ENCODE measurements at regions not wholly inside any gene's neighbourhood (a gene's known extent, or its start where the extent isn't known, plus 50 kb on each side); places are given as distances from the start of the nearest gene placed in this dataset.

- ChIA-PET CTCF (ENCODE audit: low intra/inter-chr PET ratio, low total read pairs) (no interaction called here), POLR2A (no interaction called here)
- FAIRE-seq, result no peak
- H3K36me3 ChIP-seq (replicated peaks in 1 of 2; ENCODE audit: control insufficient read depth in 1 of 2, insufficient read depth in 2 of 2, low read length in 2 of 2), result no peaks in the 10 kb centered on the region
- in situ Hi-C loops (cut with HindIII; ENCODE audit: extremely low pct_ligation_motif_present, low pct_unique_long_range_greater_than_20kb) (no loop called here), intact Hi-C loops (cut with micrococcal nuclease; ENCODE audit: unreplicated experiment) (no loop called here)
- H3K4me1 ChIP-seq (ENCODE audit: insufficient read depth, low read length), result no peaks in the 10 kb centered on the region
- H3K79me2 ChIP-seq (ENCODE audit: insufficient read depth, low read length), result no peaks in the 10 kb centered on the region
- H3K27me3 ChIP-seq (ENCODE audit: control insufficient read depth in 1 of 2, insufficient read depth in 2 of 2, low read length in 2 of 2), result peaks cover 2 to 20% of the 10 kb centered on the region in 2 experiments; a peak in 3 of 5 replicates
- no peaks in the 10 kb centered on the region for H3K9me3 ChIP-seq (ENCODE audit: low read length)
- H3K4me3 ChIP-seq (replicated peaks in 1 of 3; ENCODE audit: insufficient read depth in 1 of 3, low read depth in 2 of 3, low read length in 3 of 3), result no peak overlapping the region
- no TSS peak for BruUV-seq (replicated peaks)
- no peak for ATAC-seq
- no peaks in the 10 kb centered on the region for H4K20me1 ChIP-seq (ENCODE audit: insufficient read depth, low read length)
- H3K4me2 ChIP-seq (ENCODE audit: low read depth, low read length), result no peak overlapping the region
- no peak for DNase-seq (ENCODE audit: low spot score)
- WGBS (ENCODE audit: low lambda C conversion rate), result 0% methylated on average over 2 of the region's 2 CpGs
- H3K27ac ChIP-seq (ENCODE audit: extremely low read length, insufficient read depth, low read length), result no peak overlapping the region
- H2AFZ ChIP-seq (ENCODE audit: low read length), result no peak overlapping the region
- H3K9ac ChIP-seq (ENCODE audit: insufficient read depth, low read depth, low read length), result no peak overlapping the region
- TF ChIP-seq ZNF121 (CRISPR knock-in tag; IDR thresholded peaks at IDR 0.05) (no peak), ZNF124 (CRISPR knock-in tag; IDR thresholded peaks at IDR 0.05) (no peak), ETV6 (CRISPR knock-in tag; conservative IDR thresholded peaks at IDR 0.05) (no peak), BHLHE40 (IDR thresholded peaks at IDR 0.05; ENCODE audit: low read length) (no peak), NFE2L1 (CRISPR knock-in tag; IDR thresholded peaks at IDR 0.05; ENCODE audit: borderline replicate concordance) (no peak), SOX13 (IDR thresholded peaks at IDR 0.05) (no peak), SOX13 (CRISPR knock-in tag; conservative IDR thresholded peaks at IDR 0.05 in 1 of 2, IDR thresholded peaks at IDR 0.05 in 1 of 2) (no peak), ZNF589 (CRISPR knock-in tag; conservative IDR thresholded peaks at IDR 0.05) (no peak), RBFOX2 (IDR thresholded peaks at IDR 0.05; ENCODE audit: low read depth, low read length) (no peak), ZGPAT (CRISPR knock-in tag; IDR thresholded peaks at IDR 0.05) (no peak), SRSF9 (IDR thresholded peaks at IDR 0.05; ENCODE audit: borderline replicate concordance, insufficient read depth, low read depth, low read length, poor library complexity, severe bottlenecking) (no peak), ZNF333 (CRISPR knock-in tag; IDR thresholded peaks at IDR 0.05; ENCODE audit: borderline replicate concordance) (no peak)
- TF ChIP-seq, protein P1, sequence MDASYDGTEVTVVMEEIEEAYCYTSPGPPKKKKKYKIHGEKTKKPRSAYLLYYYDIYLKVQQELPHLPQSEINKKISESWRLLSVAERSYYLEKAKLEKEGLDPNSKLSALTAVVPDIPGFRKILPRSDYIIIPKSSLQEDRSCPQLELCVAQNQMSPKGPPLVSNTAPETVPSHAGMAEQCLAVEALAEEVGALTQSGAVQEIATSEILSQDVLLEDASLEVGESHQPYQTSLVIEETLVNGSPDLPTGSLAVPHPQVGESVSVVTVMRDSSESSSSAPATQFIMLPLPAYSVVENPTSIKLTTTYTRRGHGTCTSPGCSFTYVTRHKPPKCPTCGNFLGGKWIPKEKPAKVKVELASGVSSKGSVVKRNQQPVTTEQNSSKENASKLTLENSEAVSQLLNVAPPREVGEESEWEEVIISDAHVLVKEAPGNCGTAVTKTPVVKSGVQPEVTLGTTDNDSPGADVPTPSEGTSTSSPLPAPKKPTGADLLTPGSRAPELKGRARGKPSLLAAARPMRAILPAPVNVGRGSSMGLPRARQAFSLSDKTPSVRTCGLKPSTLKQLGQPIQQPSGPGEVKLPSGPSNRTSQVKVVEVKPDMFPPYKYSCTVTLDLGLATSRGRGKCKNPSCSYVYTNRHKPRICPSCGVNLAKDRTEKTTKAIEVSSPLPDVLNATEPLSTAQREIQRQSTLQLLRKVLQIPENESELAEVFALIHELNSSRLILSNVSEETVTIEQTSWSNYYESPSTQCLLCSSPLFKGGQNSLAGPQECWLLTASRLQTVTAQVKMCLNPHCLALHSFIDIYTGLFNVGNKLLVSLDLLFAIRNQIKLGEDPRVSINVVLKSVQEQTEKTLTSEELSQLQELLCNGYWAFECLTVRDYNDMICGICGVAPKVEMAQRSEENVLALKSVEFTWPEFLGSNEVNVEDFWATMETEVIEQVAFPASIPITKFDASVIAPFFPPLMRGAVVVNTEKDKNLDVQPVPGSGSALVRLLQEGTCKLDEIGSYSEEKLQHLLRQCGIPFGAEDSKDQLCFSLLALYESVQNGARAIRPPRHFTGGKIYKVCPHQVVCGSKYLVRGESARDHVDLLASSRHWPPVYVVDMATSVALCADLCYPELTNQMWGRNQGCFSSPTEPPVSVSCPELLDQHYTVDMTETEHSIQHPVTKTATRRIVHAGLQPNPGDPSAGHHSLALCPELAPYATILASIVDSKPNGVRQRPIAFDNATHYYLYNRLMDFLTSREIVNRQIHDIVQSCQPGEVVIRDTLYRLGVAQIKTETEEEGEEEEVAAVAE (CRISPR knock-in tag; IDR thresholded peaks at IDR 0.05; ENCODE audit: borderline replicate concordance), result no peak
Observed at GRCh38 chr2:30024281-30024680, 102.9 kb upstream of the ALK start.

Measured in HepG2 (cell line).